ENCODE measurements at regions not wholly inside any gene's neighbourhood (a gene's known extent, or its start where the extent isn't known, plus 50 kb on each side); places are given as distances from the start of the nearest gene placed in this dataset.

GRCh38 chr4:114273238-114273637 lies 293.8 kb upstream of the ARSJ start:
- Histone ChIP-seq H3K27me3 (no peaks in the 10 kb centered on the region), H3K36me3 (no peaks in the 10 kb centered on the region), H3K27ac (no peak overlapping the region), H3K4me3 (no peak overlapping the region), H3K9me3 (no peaks in the 10 kb centered on the region), H3K4me1 (peaks cover 17% of the 10 kb centered on the region)
- intact Hi-C loops (cut with DNase I) = no loop called here
- no peak for TF ChIP-seq CTCF (IDR thresholded peaks at IDR 0.05)
- no peak for TF ChIP-seq POLR2AphosphoS5 (IDR thresholded peaks at IDR 0.05; ENCODE audit: insufficient read depth in 1 of 2, low read depth in 1 of 2)
- no peak for TF ChIP-seq POLR2A (IDR thresholded peaks at IDR 0.05)
- DNase-seq (ENCODE audit: extremely low spot score in 2 of 2) = no peak

- no peak overlapping the region for H3K4me3 ChIP-seq
- intact Hi-C loops (cut with DNase I) = no loop called here
- no peaks in the 10 kb centered on the region for H3K27me3 ChIP-seq
- DNase-seq (ENCODE audit: extremely low spot score in 2 of 2) = no peak
- peaks cover under 1% of the 10 kb centered on the region for H3K4me1 ChIP-seq
- H3K9me3 ChIP-seq = no peaks in the 10 kb centered on the region
- TF ChIP-seq POLR2A (IDR thresholded peaks at IDR 0.05) (no peak), POLR2AphosphoS5 (IDR thresholded peaks at IDR 0.05; ENCODE audit: insufficient read depth in 1 of 2, low read depth in 1 of 2) (no peak), CTCF (IDR thresholded peaks at IDR 0.05) (no peak)
- no peak overlapping the region for H3K27ac ChIP-seq
- no peaks in the 10 kb centered on the region for H3K36me3 ChIP-seq
Measured at GRCh38 chr4:114277690-114278089, 298.2 kb upstream of the ARSJ start.

GRCh38 chr4:114279066-114279465 lies 299.6 kb upstream of the ARSJ start:
- Histone ChIP-seq H3K4me1 (no peaks in the 10 kb centered on the region), H3K27ac (no peak overlapping the region), H3K9me3 (no peaks in the 10 kb centered on the region), H3K36me3 (no peaks in the 10 kb centered on the region), H3K4me3 (no peak overlapping the region), H3K27me3 (no peaks in the 10 kb centered on the region)
- TF ChIP-seq POLR2AphosphoS5 (IDR thresholded peaks at IDR 0.05; ENCODE audit: insufficient read depth in 1 of 2, low read depth in 1 of 2) (no peak), POLR2A (IDR thresholded peaks at IDR 0.05) (no peak), CTCF (IDR thresholded peaks at IDR 0.05) (no peak)
- DNase-seq (ENCODE audit: extremely low spot score in 2 of 2) = no peak
- intact Hi-C loops (cut with DNase I) = no loop called here

GRCh38 chr4:114279711-114280110 lies 300.3 kb upstream of the ARSJ start:
- TF ChIP-seq POLR2A (IDR thresholded peaks at IDR 0.05) (no peak), POLR2AphosphoS5 (IDR thresholded peaks at IDR 0.05; ENCODE audit: insufficient read depth in 1 of 2, low read depth in 1 of 2) (no peak), CTCF (IDR thresholded peaks at IDR 0.05) (no peak)
- no peak overlapping the region for H3K4me3 ChIP-seq
- DNase-seq (ENCODE audit: extremely low spot score in 2 of 2) = no peak
- no peaks in the 10 kb centered on the region for H3K27me3 ChIP-seq
- H3K4me1 ChIP-seq = no peaks in the 10 kb centered on the region
- intact Hi-C loops (cut with DNase I) = no loop called here
- H3K27ac ChIP-seq = no peak overlapping the region
- no peaks in the 10 kb centered on the region for H3K9me3 ChIP-seq
- no peaks in the 10 kb centered on the region for H3K36me3 ChIP-seq

GRCh38 chr4:114280645-114281044 lies 301.2 kb upstream of the ARSJ start:
- H3K27ac ChIP-seq = no peak overlapping the region
- H3K4me3 ChIP-seq = no peak overlapping the region
- H3K4me1 ChIP-seq = no peaks in the 10 kb centered on the region
- H3K27me3 ChIP-seq = no peaks in the 10 kb centered on the region
- DNase-seq (ENCODE audit: extremely low spot score in 2 of 2) = no peak
- intact Hi-C loops (cut with DNase I) = no loop called here
- H3K36me3 ChIP-seq = no peaks in the 10 kb centered on the region
- no peak for TF ChIP-seq CTCF (IDR thresholded peaks at IDR 0.05)
- no peak for TF ChIP-seq POLR2AphosphoS5 (IDR thresholded peaks at IDR 0.05; ENCODE audit: insufficient read depth in 1 of 2, low read depth in 1 of 2)
- TF ChIP-seq POLR2A (IDR thresholded peaks at IDR 0.05) = no peak
- H3K9me3 ChIP-seq = no peaks in the 10 kb centered on the region

Measured in vagina (tissue), 2 donors.